ENCODE measurements at regions not wholly inside any gene's neighbourhood (a gene's known extent, or its start where the extent isn't known, plus 50 kb on each side); places are given as distances from the start of the nearest gene placed in this dataset.

- Histone ChIP-seq H3K36me3 (ENCODE audit: control insufficient read depth, insufficient read depth, low read length) (no peaks in the 10 kb centered on the region), H3K27ac (ENCODE audit: low read depth, low read length) (no peak overlapping the region), H3K27me3 (ENCODE audit: control insufficient read depth, insufficient read depth, low read length) (no peaks in the 10 kb centered on the region), H3K4me3 (ENCODE audit: low read depth, low read length) (no peak overlapping the region), H3K9me3 (ENCODE audit: control insufficient read depth, insufficient read depth, low read length) (no peaks in the 10 kb centered on the region), H3K4me1 (ENCODE audit: control insufficient read depth, insufficient read depth, low read length) (no peaks in the 10 kb centered on the region)
- no peak for DNase-seq (ENCODE audit: low read depth in 4 of 6, low spot score in 6 of 6)
- WGBS (ENCODE audit: insufficient coverage): no CpG with 5 or more reads among the region's 2 CpGs
Measured at GRCh38 chr6:97535800-97536199, 252.8 kb upstream of the MMS22L start.

- no peak overlapping the region for H3K4me3 ChIP-seq (ENCODE audit: low read depth, low read length)
- no peaks in the 10 kb centered on the region for H3K36me3 ChIP-seq (ENCODE audit: control insufficient read depth, insufficient read depth, low read length)
- no peak for DNase-seq (ENCODE audit: low read depth in 4 of 6, low spot score in 6 of 6)
- H3K27me3 ChIP-seq (ENCODE audit: control insufficient read depth, insufficient read depth, low read length): no peaks in the 10 kb centered on the region
- no peaks in the 10 kb centered on the region for H3K4me1 ChIP-seq (ENCODE audit: control insufficient read depth, insufficient read depth, low read length)
- H3K9me3 ChIP-seq (ENCODE audit: control insufficient read depth, insufficient read depth, low read length): peaks cover 2% of the 10 kb centered on the region
- no CpG with 5 or more reads among the region's 1 CpG for WGBS (ENCODE audit: insufficient coverage)
- H3K27ac ChIP-seq (ENCODE audit: low read depth, low read length): no peak overlapping the region
Measured at GRCh38 chr6:97548354-97548753, 265.3 kb upstream of the MMS22L start.

- Histone ChIP-seq H3K36me3 (ENCODE audit: control insufficient read depth, insufficient read depth, low read length) (no peaks in the 10 kb centered on the region), H3K9me3 (ENCODE audit: control insufficient read depth, insufficient read depth, low read length) (no peaks in the 10 kb centered on the region), H3K4me1 (ENCODE audit: control insufficient read depth, insufficient read depth, low read length) (no peaks in the 10 kb centered on the region), H3K27me3 (ENCODE audit: control insufficient read depth, insufficient read depth, low read length) (no peaks in the 10 kb centered on the region), H3K27ac (ENCODE audit: low read depth, low read length) (no peak overlapping the region), H3K4me3 (ENCODE audit: low read depth, low read length) (no peak overlapping the region)
- WGBS (ENCODE audit: insufficient coverage): 13% methylated on average over 1 of the region's 1 CpG
- peak in 3 of 6 donors; percentile 1 to 36 (median 26) for DNase-seq (ENCODE audit: low read depth in 4 of 6, low spot score in 6 of 6)
Measured at GRCh38 chr6:97557355-97557754, 274.3 kb upstream of the MMS22L start.

DNA sequence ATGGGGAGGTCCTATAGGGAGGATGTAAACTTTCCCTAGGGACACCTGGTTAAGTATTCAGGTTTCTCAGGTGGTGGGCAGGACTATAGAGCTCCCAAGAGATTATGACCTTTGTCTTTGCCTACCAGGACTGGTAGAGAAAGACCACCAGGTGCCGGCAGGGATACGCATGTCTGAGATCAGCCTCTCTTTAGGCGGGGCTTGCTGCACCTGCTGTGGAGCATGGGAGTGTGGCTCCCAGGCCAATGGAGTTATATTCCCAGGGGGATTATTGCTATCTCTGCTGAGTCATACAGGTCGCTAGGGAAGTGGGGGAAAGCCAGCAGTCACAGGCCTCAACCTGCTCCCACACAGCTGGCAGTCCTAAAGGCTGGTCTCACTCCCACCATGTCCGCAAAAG lies 280.5 kb upstream of the MMS22L start:
- no peak for DNase-seq (ENCODE audit: low read depth in 4 of 6, low spot score in 6 of 6)
- no peaks in the 10 kb centered on the region for H3K36me3 ChIP-seq (ENCODE audit: control insufficient read depth, insufficient read depth, low read length)
- H3K4me1 ChIP-seq (ENCODE audit: control insufficient read depth, insufficient read depth, low read length): no peaks in the 10 kb centered on the region
- no peak overlapping the region for H3K27ac ChIP-seq (ENCODE audit: low read depth, low read length)
- no peaks in the 10 kb centered on the region for H3K27me3 ChIP-seq (ENCODE audit: control insufficient read depth, insufficient read depth, low read length)
- H3K4me3 ChIP-seq (ENCODE audit: low read depth, low read length): no peak overlapping the region
- 93% methylated on average over 5 of the region's 5 CpGs for WGBS (ENCODE audit: insufficient coverage)
- no peaks in the 10 kb centered on the region for H3K9me3 ChIP-seq (ENCODE audit: control insufficient read depth, insufficient read depth, low read length)

DNA sequence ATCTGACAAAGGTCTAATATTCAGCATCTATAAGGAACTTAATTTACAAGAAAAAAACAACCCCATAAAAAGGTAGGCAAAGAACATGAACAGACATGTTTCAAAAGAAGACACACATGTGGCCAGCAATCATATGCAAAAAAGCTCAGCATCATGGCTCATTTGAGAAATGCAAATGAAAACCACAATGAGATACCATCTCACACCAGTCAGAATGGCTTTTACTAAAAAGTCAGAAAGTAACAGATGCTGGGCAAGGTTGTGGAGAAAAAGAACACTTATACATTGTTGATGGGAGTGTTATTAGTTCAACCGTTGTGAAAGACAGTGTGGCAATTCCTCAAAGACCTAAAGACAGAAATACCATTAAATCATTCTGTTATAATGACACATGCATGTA lies 289.9 kb upstream of the MMS22L start:
- Histone ChIP-seq H3K4me3 (ENCODE audit: low read depth, low read length) (no peak overlapping the region), H3K4me1 (ENCODE audit: control insufficient read depth, insufficient read depth, low read length) (no peaks in the 10 kb centered on the region), H3K27me3 (ENCODE audit: control insufficient read depth, insufficient read depth, low read length) (no peaks in the 10 kb centered on the region), H3K27ac (ENCODE audit: low read depth, low read length) (no peak overlapping the region), H3K36me3 (ENCODE audit: control insufficient read depth, insufficient read depth, low read length) (no peaks in the 10 kb centered on the region), H3K9me3 (ENCODE audit: control insufficient read depth, insufficient read depth, low read length) (no peaks in the 10 kb centered on the region)
- no peak for DNase-seq (ENCODE audit: low read depth in 4 of 6, low spot score in 6 of 6)
- WGBS (ENCODE audit: insufficient coverage): no CpG with 5 or more reads among the region's 1 CpG

DNA sequence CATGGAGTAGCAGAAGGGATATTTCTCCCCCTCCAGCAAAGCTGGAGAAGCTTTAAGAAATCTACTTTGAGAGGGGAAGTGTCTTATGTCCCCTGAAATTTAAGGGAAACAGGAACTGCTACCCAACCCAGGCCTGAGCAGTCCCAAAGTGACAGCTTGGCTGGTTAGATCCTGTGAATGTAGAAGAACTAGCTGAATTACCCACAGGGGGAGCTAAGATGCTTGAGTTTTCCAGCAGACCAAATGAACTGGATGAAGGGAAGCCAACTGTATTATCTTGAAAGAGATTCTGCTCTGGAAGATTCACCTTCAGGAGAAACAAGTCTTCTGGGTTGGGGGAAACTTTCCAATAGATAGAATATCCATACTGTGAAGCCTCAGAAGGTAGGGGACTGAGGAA lies 303.3 kb upstream of the MMS22L start:
- Histone ChIP-seq H3K4me1 (ENCODE audit: control insufficient read depth, insufficient read depth, low read length) (no peaks in the 10 kb centered on the region), H3K4me3 (ENCODE audit: low read depth, low read length) (no peak overlapping the region)
- DNase-seq (ENCODE audit: low read depth in 4 of 6, low spot score in 6 of 6): peak in 2 of 6 donors; percentile 15 to 28

GRCh38 chr6:97591955-97592354 lies 308.9 kb upstream of the MMS22L start:
- Histone ChIP-seq H3K4me1 (ENCODE audit: control insufficient read depth, insufficient read depth, low read length) (no peaks in the 10 kb centered on the region), H3K4me3 (ENCODE audit: low read depth, low read length) (no peak overlapping the region), H3K27ac (ENCODE audit: low read depth, low read length) (no peak overlapping the region), H3K27me3 (ENCODE audit: control insufficient read depth, insufficient read depth, low read length) (no peaks in the 10 kb centered on the region), H3K36me3 (ENCODE audit: control insufficient read depth, insufficient read depth, low read length) (no peaks in the 10 kb centered on the region), H3K9me3 (ENCODE audit: control insufficient read depth, insufficient read depth, low read length) (no peaks in the 10 kb centered on the region)
- 51% methylated on average over 3 of the region's 6 CpGs for WGBS (ENCODE audit: insufficient coverage)
- DNase-seq (ENCODE audit: low read depth in 4 of 6, low spot score in 6 of 6): no peak

More for the DNA sequence above, 303.3 kb upstream of the MMS22L start:
- H3K36me3 ChIP-seq (ENCODE audit: control insufficient read depth, insufficient read depth, low read length): no peaks in the 10 kb centered on the region
- H3K27ac ChIP-seq (ENCODE audit: low read depth, low read length): no peak overlapping the region
- H3K27me3 ChIP-seq (ENCODE audit: control insufficient read depth, insufficient read depth, low read length): no peaks in the 10 kb centered on the region
- no peaks in the 10 kb centered on the region for H3K9me3 ChIP-seq (ENCODE audit: control insufficient read depth, insufficient read depth, low read length)

- H3K4me3 ChIP-seq (ENCODE audit: low read depth, low read length): no peak overlapping the region
- H3K36me3 ChIP-seq (ENCODE audit: control insufficient read depth, insufficient read depth, low read length): no peaks in the 10 kb centered on the region
- no peak overlapping the region for H3K27ac ChIP-seq (ENCODE audit: low read depth, low read length)
- DNase-seq (ENCODE audit: low read depth in 4 of 6, low spot score in 6 of 6): no peak
- H3K27me3 ChIP-seq (ENCODE audit: control insufficient read depth, insufficient read depth, low read length): no peaks in the 10 kb centered on the region
- no peaks in the 10 kb centered on the region for H3K4me1 ChIP-seq (ENCODE audit: control insufficient read depth, insufficient read depth, low read length)
- no peaks in the 10 kb centered on the region for H3K9me3 ChIP-seq (ENCODE audit: control insufficient read depth, insufficient read depth, low read length)
- WGBS (ENCODE audit: insufficient coverage): no CpG with 5 or more reads among the region's 3 CpGs
Measured at GRCh38 chr6:97594844-97595243, 311.8 kb upstream of the MMS22L start.

GRCh38 chr6:97621111-97621510 lies 338.1 kb upstream of the MMS22L start:
- no peak for DNase-seq (ENCODE audit: low read depth in 4 of 6, low spot score in 6 of 6)
- Histone ChIP-seq H3K4me3 (ENCODE audit: low read depth, low read length) (no peak overlapping the region), H3K4me1 (ENCODE audit: control insufficient read depth, insufficient read depth, low read length) (no peaks in the 10 kb centered on the region), H3K27ac (ENCODE audit: low read depth, low read length) (no peak overlapping the region), H3K27me3 (ENCODE audit: control insufficient read depth, insufficient read depth, low read length) (no peaks in the 10 kb centered on the region), H3K36me3 (ENCODE audit: control insufficient read depth, insufficient read depth, low read length) (no peaks in the 10 kb centered on the region), H3K9me3 (ENCODE audit: control insufficient read depth, insufficient read depth, low read length) (no peaks in the 10 kb centered on the region)

- peak; percentile 31 to 95 (median 46) for DNase-seq (ENCODE audit: low read depth in 4 of 6, low spot score in 6 of 6)
- peak overlapping the region; percentile 57 for H3K27ac ChIP-seq (ENCODE audit: low read depth, low read length)
- peak overlapping the region; percentile 32 for H3K4me3 ChIP-seq (ENCODE audit: low read depth, low read length)
- H3K4me1 ChIP-seq (ENCODE audit: control insufficient read depth, insufficient read depth, low read length): no peaks in the 10 kb centered on the region
- H3K9me3 ChIP-seq (ENCODE audit: control insufficient read depth, insufficient read depth, low read length): no peaks in the 10 kb centered on the region
- H3K27me3 ChIP-seq (ENCODE audit: control insufficient read depth, insufficient read depth, low read length): no peaks in the 10 kb centered on the region
- H3K36me3 ChIP-seq (ENCODE audit: control insufficient read depth, insufficient read depth, low read length): no peaks in the 10 kb centered on the region
- 15% methylated on average over 4 of the region's 7 CpGs for WGBS (ENCODE audit: insufficient coverage)
Measured at GRCh38 chr6:97626671-97627441, 343.8 kb upstream of the MMS22L start.

Data from spinal cord (tissue), 9 donors.